CD14-positive monocyte (primary cell): ENCODE measurements at regions not wholly inside any gene's neighbourhood (a gene's known extent, or its start where the extent isn't known, plus 50 kb on each side); places are given as distances from the start of the nearest gene placed in this dataset.

ENCODE experiments used
- DNase-seq, 3 donors: peaks; one replicate each; pipeline ENCODE4 v3.0.0-alpha.2; 2011 to 2022
- H2AFZ ChIP-seq: 2 replicates; pipeline ENCODE4 v1.6.0; 2012; ENCODE audit warnings: mild to moderate bottlenecking, low read depth, low read length, inconsistent platforms; ENCODE audit not compliant: insufficient read depth, poor library complexity, severe bottlenecking
- H3K27ac ChIP-seq, 2 donors: 1 replicate in 1 of 2; 2 replicates in 1 of 2; pipeline ENCODE4 v1.5.1; 2012 to 2013; ENCODE audit warnings: low read length in 2 of 2, control low read depth in 1 of 2, inconsistent platforms in 1 of 2, low read depth in 1 of 2, mild to moderate bottlenecking in 1 of 2
- H3K27me3 ChIP-seq, 2 donors: one replicate each; pipeline versions ENCODE4 v1.6.0 to v1.6.1; 2011 to 2013; ENCODE audit warnings: low read length in 2 of 2; ENCODE audit not compliant: control insufficient read depth in 2 of 2, insufficient read depth in 2 of 2
- H3K36me3 ChIP-seq, 2 donors: replicated peaks in 1 of 2; 1 replicate in 1 of 2; 2 replicates in 1 of 2; pipeline versions ENCODE4 v1.5.1 to v1.6.1; 2012 to 2013; ENCODE audit warnings: low read length in 2 of 2, control low read depth in 1 of 2, inconsistent platforms in 1 of 2, mild to moderate bottlenecking in 1 of 2; ENCODE audit not compliant: insufficient read depth in 2 of 2, control insufficient read depth in 1 of 2
- H3K4me1 ChIP-seq, 2 donors: 1 replicate in 1 of 2; 2 replicates in 1 of 2; pipeline versions ENCODE4 v1.5.1 to v1.6.1; 2012 to 2013; ENCODE audit warnings: low read length in 2 of 2, control low read depth in 1 of 2, inconsistent platforms in 1 of 2, mild to moderate bottlenecking in 1 of 2, moderate library complexity in 1 of 2; ENCODE audit not compliant: insufficient read depth in 2 of 2, control insufficient read depth in 1 of 2
- H3K4me2 ChIP-seq: replicated peaks from 2 replicates; pipeline ENCODE3; 2012; ENCODE audit warnings: low read length, moderate library complexity, mild to moderate bottlenecking; ENCODE audit not compliant: poor library complexity, severe bottlenecking; ENCODE audit errors: extremely low read depth
- H3K4me3 ChIP-seq, 3 experiments: fragments of 200-600 bp in 1 of 3; sonication (generic) in 1 of 3; replicated peaks in 1 of 3; 1 replicate in 2 of 3; 2 replicates in 1 of 3; pipeline ENCODE4 v1.5.1; 2011 to 2013; ENCODE audit warnings: low read length in 3 of 3, mild to moderate bottlenecking in 3 of 3, control low read depth in 2 of 3, low read depth in 2 of 3, inconsistent platforms in 1 of 3, moderate library complexity in 1 of 3
- H3K79me2 ChIP-seq: 2 replicates; pipeline ENCODE4 v1.6.0; 2012; ENCODE audit warnings: mild to moderate bottlenecking, control low read depth, inconsistent platforms, low read length, moderate library complexity; ENCODE audit not compliant: insufficient read depth
- H3K9ac ChIP-seq: 2 replicates; pipeline ENCODE4 v1.6.0; 2017; ENCODE audit warnings: low read length, mild to moderate bottlenecking; ENCODE audit not compliant: insufficient read depth, poor library complexity, severe bottlenecking
- H3K9me3 ChIP-seq, 2 donors: replicated peaks in 1 of 2; 1 replicate in 1 of 2; 2 replicates in 1 of 2; pipeline versions ENCODE4 v1.5.1 to v1.6.1; 2012 to 2013; ENCODE audit warnings: low read length in 2 of 2, control low read depth in 1 of 2; ENCODE audit not compliant: control insufficient read depth in 1 of 2, insufficient read depth in 1 of 2
- H4K20me1 ChIP-seq: 2 replicates; pipeline ENCODE4 v1.6.0; 2012; ENCODE audit warnings: mild to moderate bottlenecking, low read length, control low read depth, moderate library complexity; ENCODE audit not compliant: insufficient read depth
- H3K27ac Mint-ChIP-seq, 7 donors: one replicate each; pipeline ENCODE4 v1.8.0; 2020; ENCODE audit warnings: mild to moderate bottlenecking in 7 of 7, mixed read lengths in 7 of 7, moderate library complexity in 6 of 7, inconsistent platforms in 2 of 7
- H3K27me3 Mint-ChIP-seq, 3 donors: one replicate each; pipeline ENCODE4 v1.8.0; 2021 to 2022; ENCODE audit warnings: low read depth in 3 of 3, mild to moderate bottlenecking in 3 of 3, mixed read lengths in 3 of 3, moderate library complexity in 3 of 3, inconsistent platforms in 1 of 3
- H3K36me3 Mint-ChIP-seq, 2 donors: one replicate each; pipeline ENCODE4 v1.8.0; 2020; ENCODE audit warnings: mixed read lengths in 2 of 2, inconsistent platforms in 1 of 2, mild to moderate bottlenecking in 1 of 2
- H3K4me1 Mint-ChIP-seq: one replicate; pipeline ENCODE4 v1.8.0; 2020; ENCODE audit warnings: mild to moderate bottlenecking, mixed read lengths
- H3K4me3 Mint-ChIP-seq, 2 donors: one replicate each; pipeline ENCODE4 v1.8.0; 2020; ENCODE audit warnings: mild to moderate bottlenecking in 2 of 2, mixed read lengths in 2 of 2, moderate library complexity in 1 of 2
- H3K9me3 Mint-ChIP-seq, 7 donors: one replicate each; pipeline ENCODE4 v1.8.0; 2020 to 2022; ENCODE audit warnings: mixed read lengths in 7 of 7, mild to moderate bottlenecking in 6 of 7, moderate library complexity in 6 of 7, inconsistent platforms in 2 of 7
- CTCF ChIP-seq: fragments of 200-600 bp; IDR thresholded peaks from one replicate; pipeline ENCODE4 v1.8.0; 2022; ENCODE audit warnings: antibody characterized with exemption, mild to moderate bottlenecking
- WGBS: methylation state at CpG from one replicate; pipeline ENCODE4 v1.1.5; 2013; ENCODE audit warnings: missing lambda C conversion rate; ENCODE audit not compliant: insufficient coverage; 5-methylcytosine and 5-hydroxymethylcytosine counted together
- intact Hi-C, 2 donors: fragments of 100-400 bp; cut with micrococcal nuclease; formaldehyde crosslinking; loops; one replicate each; pipeline versions ENCODE4 v1.15.0 to v1.15.1; 2023

- H4K20me1 ChIP-seq: no peaks in the 10 kb centered on the region
- Mint-ChIP-seq H3K4me1 (no peaks in the 10 kb centered on the region), H3K9me3 (peaks cover 0 to 2% (median 0%) of the 10 kb centered on the region in 7 donors), H3K27ac (no peak overlapping the region), H3K36me3 (no peaks in the 10 kb centered on the region), H3K27me3 (peaks cover 3 to 11% (median 4%) of the 10 kb centered on the region in 3 donors), H3K4me3 (no peak overlapping the region)
- no peaks in the 10 kb centered on the region for H3K36me3 ChIP-seq
- H3K79me2 ChIP-seq: no peaks in the 10 kb centered on the region
- no peak overlapping the region for H3K4me3 ChIP-seq
- H3K27me3 ChIP-seq: no peaks in the 10 kb centered on the region
- no peak for TF ChIP-seq CTCF
- no CpG with 5 or more reads among the region's 1 CpG for WGBS
- DNase-seq: no peak
- no peak overlapping the region for H3K9ac ChIP-seq
- H3K4me2 ChIP-seq: no peak overlapping the region
- H3K27ac ChIP-seq: no peak overlapping the region
- no peak overlapping the region for H2AFZ ChIP-seq
- no peaks in the 10 kb centered on the region for H3K4me1 ChIP-seq
- H3K9me3 ChIP-seq: no peaks in the 10 kb centered on the region
- intact Hi-C loops: loop anchor here in 1 of 2 donors (10.0 kb wide), 1 partner anchor 317 kb away; no protein-coding TSS in a partner anchor
Observed at GRCh38 chr6:126807876-126808275, 310.6 kb upstream of the RSPO3 start.

- Histone ChIP-seq H3K4me3 (no peak overlapping the region), H3K4me1 (no peaks in the 10 kb centered on the region), H3K9me3 (no peaks in the 10 kb centered on the region), H3K27me3 (no peaks in the 10 kb centered on the region), H3K9ac (no peak overlapping the region), H3K79me2 (no peaks in the 10 kb centered on the region), H3K4me2 (no peak overlapping the region), H3K27ac (no peak overlapping the region), H4K20me1 (no peaks in the 10 kb centered on the region), H3K36me3 (no peaks in the 10 kb centered on the region), H2AFZ (no peak overlapping the region)
- TF ChIP-seq CTCF: no peak
- peaks cover 3 to 13% (median 4%) of the 10 kb centered on the region in 3 donors for H3K27me3 Mint-ChIP-seq
- WGBS: no CpG with 5 or more reads among the region's 3 CpGs
- H3K9me3 Mint-ChIP-seq: peaks cover 0 to 6% (median 3%) of the 10 kb centered on the region in 7 donors
- DNase-seq: no peak
- no peak overlapping the region for H3K27ac Mint-ChIP-seq
- intact Hi-C loops: no loop called here
- H3K4me3 Mint-ChIP-seq: no peak overlapping the region
- H3K4me1 Mint-ChIP-seq: no peaks in the 10 kb centered on the region
- H3K36me3 Mint-ChIP-seq: no peaks in the 10 kb centered on the region
Observed at GRCh38 chr6:126811321-126811720, 307.1 kb upstream of the RSPO3 start.
